Neural progenitor cell (in vitro differentiated cells): ENCODE measurements at regions not wholly inside any gene's neighbourhood (a gene's known extent, or its start where the extent isn't known, plus 50 kb on each side); places are given as distances from the start of the nearest gene placed in this dataset.

ENCODE experiments used
- DNase-seq: peaks from one replicate; pipeline ENCODE4 v3.0.0-alpha.2; 2016; ENCODE audit warnings: low spot score
- H2AFZ ChIP-seq: fragments of 200-600 bp; sonication (generic); replicated peaks from 2 replicates; pipeline ENCODE4 v1.6.1; 2016; ENCODE audit warnings: antibody characterized with exemption
- H3F3A ChIP-seq: fragments of 200-600 bp; sonication (generic); 2 replicates; pipeline ENCODE4 v1.6.1; 2016; ENCODE audit warnings: antibody characterized with exemption, low read depth
- H3K27ac ChIP-seq: fragments of 200-600 bp; sonication (generic); 2 replicates; pipeline ENCODE4 v1.5.1; 2016; ENCODE audit warnings: mild to moderate bottlenecking
- H3K27me3 ChIP-seq: fragments of 200-600 bp; sonication (generic); 2 replicates; pipeline ENCODE4 v1.6.1; 2016; ENCODE audit warnings: mild to moderate bottlenecking, moderate library complexity
- H3K36me3 ChIP-seq: fragments of 200-600 bp; sonication (generic); 2 replicates; pipeline ENCODE4 v1.5.1; 2016
- H3K4me1 ChIP-seq: fragments of 200-600 bp; sonication (generic); 2 replicates; pipeline ENCODE4 v1.6.1; 2016; ENCODE audit warnings: mixed run types
- H3K4me2 ChIP-seq: fragments of 200-600 bp; sonication (generic); 2 replicates; pipeline ENCODE4 v1.6.1; 2016
- H3K4me3 ChIP-seq: fragments of 200-600 bp; sonication (generic); 2 replicates; pipeline ENCODE4 v1.5.1; 2016
- H3K79me2 ChIP-seq: fragments of 200-600 bp; sonication (generic); 2 replicates; pipeline ENCODE4 v1.6.1; 2016; ENCODE audit warnings: low read depth
- H3K9ac ChIP-seq: fragments of 200-600 bp; sonication (generic); 2 replicates; pipeline ENCODE4 v1.6.1; 2016
- H3K9me3 ChIP-seq: fragments of 200-600 bp; sonication (generic); 2 replicates; pipeline ENCODE4 v1.5.1; 2016; ENCODE audit warnings: low read depth
- H4K20me1 ChIP-seq: fragments of 200-600 bp; sonication (generic); 2 replicates; pipeline ENCODE4 v1.6.1; 2016; ENCODE audit warnings: low read depth
- H3K27ac Mint-ChIP-seq: 3 replicates; pipeline ENCODE4 v1.8.0; 2021; ENCODE audit warnings: mixed read lengths
- H3K27me3 Mint-ChIP-seq: 2 replicates; pipeline ENCODE4 v1.8.0; 2022; ENCODE audit warnings: low read depth, mild to moderate bottlenecking, inconsistent platforms, moderate library complexity, mixed read lengths; ENCODE audit not compliant: insufficient read depth
- H3K36me3 Mint-ChIP-seq: 3 replicates; pipeline ENCODE4 v1.8.0; 2021; ENCODE audit warnings: mixed read lengths
- H3K4me1 Mint-ChIP-seq: 3 replicates; pipeline ENCODE4 v1.8.0; 2021; ENCODE audit warnings: mixed read lengths
- H3K4me3 Mint-ChIP-seq: 3 replicates; pipeline ENCODE4 v1.8.0; 2021; ENCODE audit warnings: mild to moderate bottlenecking, moderate library complexity, mixed read lengths
- H3K9me3 Mint-ChIP-seq: 3 replicates; pipeline ENCODE4 v1.8.0; 2020; ENCODE audit warnings: mixed read lengths
- CTCF ChIP-seq: fragments of 200-600 bp; sonication (generic); IDR thresholded peaks from 2 replicates; pipeline ENCODE4 v1.5.1; 2017; ENCODE audit warnings: antibody characterized with exemption, mild to moderate bottlenecking
- EZH2 ChIP-seq: fragments of 200-600 bp; sonication (generic); IDR thresholded peaks from 2 replicates; pipeline ENCODE4 v1.6.1; 2017; ENCODE audit warnings: antibody characterized with exemption, mild to moderate bottlenecking, moderate library complexity
- EZH2phosphoT487 ChIP-seq: fragments of 200-600 bp; sonication (generic); IDR thresholded peaks from 2 replicates; pipeline ENCODE4 v1.6.1; 2017; ENCODE audit warnings: antibody characterized with exemption

GRCh38 chr2:220708366-220708765 is 863.7 kb downstream of the EPHA4 start:
- Histone ChIP-seq H3K79me2 (no peaks in the 10 kb centered on the region), H3K36me3 (no peaks in the 10 kb centered on the region), H4K20me1 (no peaks in the 10 kb centered on the region), H3K4me1 (peaks cover 15% of the 10 kb centered on the region), H3K9ac (no peak overlapping the region), H3F3A (no peaks in the 10 kb centered on the region), H3K27ac (no peak overlapping the region), H2AFZ (no peak overlapping the region), H3K9me3 (no peaks in the 10 kb centered on the region), H3K4me3 (no peak overlapping the region), H3K27me3 (no peaks in the 10 kb centered on the region), H3K4me2 (no peak overlapping the region)
- Mint-ChIP-seq H3K27me3 (peaks cover 3% of the 10 kb centered on the region), H3K9me3 (peaks cover 6% of the 10 kb centered on the region), H3K27ac (no peak overlapping the region), H3K4me3 (no peak overlapping the region), H3K4me1 (peaks cover 21% of the 10 kb centered on the region), H3K36me3 (peaks cover 2% of the 10 kb centered on the region)
- TF ChIP-seq CTCF (no peak), EZH2 (no peak), EZH2phosphoT487 (no peak)
- DNase-seq, result no peak

GRCh38 chr2:220717283-220717682 is 854.8 kb downstream of the EPHA4 start:
- Histone ChIP-seq H3K4me3 (no peak overlapping the region), H4K20me1 (no peaks in the 10 kb centered on the region), H2AFZ (no peak overlapping the region), H3K9ac (no peak overlapping the region), H3K4me2 (no peak overlapping the region), H3K79me2 (no peaks in the 10 kb centered on the region), H3K4me1 (no peaks in the 10 kb centered on the region), H3K9me3 (no peaks in the 10 kb centered on the region), H3K27ac (no peak overlapping the region), H3F3A (no peaks in the 10 kb centered on the region), H3K27me3 (no peaks in the 10 kb centered on the region), H3K36me3 (no peaks in the 10 kb centered on the region)
- Mint-ChIP-seq H3K4me3 (no peak overlapping the region), H3K36me3 (no peaks in the 10 kb centered on the region), H3K4me1 (no peaks in the 10 kb centered on the region), H3K9me3 (peaks cover 20% of the 10 kb centered on the region), H3K27ac (no peak overlapping the region), H3K27me3 (peaks cover 2% of the 10 kb centered on the region)
- TF ChIP-seq EZH2phosphoT487, result no peak
- TF ChIP-seq EZH2, result no peak
- TF ChIP-seq CTCF, result no peak
- no peak for DNase-seq

- H3K4me2 ChIP-seq, result no peak overlapping the region
- Mint-ChIP-seq H3K27ac (no peak overlapping the region), H3K4me3 (no peak overlapping the region), H3K36me3 (no peaks in the 10 kb centered on the region), H3K4me1 (no peaks in the 10 kb centered on the region), H3K9me3 (peaks cover 11% of the 10 kb centered on the region), H3K27me3 (no peaks in the 10 kb centered on the region)
- H3K4me3 ChIP-seq, result no peak overlapping the region
- no peaks in the 10 kb centered on the region for H3K4me1 ChIP-seq
- H3K79me2 ChIP-seq, result no peaks in the 10 kb centered on the region
- no peak overlapping the region for H3K9ac ChIP-seq
- no peaks in the 10 kb centered on the region for H3F3A ChIP-seq
- H3K9me3 ChIP-seq, result no peaks in the 10 kb centered on the region
- no peaks in the 10 kb centered on the region for H4K20me1 ChIP-seq
- no peaks in the 10 kb centered on the region for H3K27me3 ChIP-seq
- peak overlapping the region; percentile 95 for H2AFZ ChIP-seq
- TF ChIP-seq EZH2 (no peak), EZH2phosphoT487 (no peak), CTCF (no peak)
- H3K27ac ChIP-seq, result no peak overlapping the region
- peaks cover 4% of the 10 kb centered on the region for H3K36me3 ChIP-seq
- no peak for DNase-seq
These were observed 835.3 kb downstream of the EPHA4 start for GRCh38 chr2:220736778-220737177.

GRCh38 chr2:220743203-220743602 is 828.9 kb downstream of the EPHA4 start:
- H3K27ac Mint-ChIP-seq, result no peak overlapping the region

More at GRCh38 chr2:220743203-220743602, 828.9 kb downstream of the EPHA4 start:
- TF ChIP-seq EZH2phosphoT487, result no peak
- TF ChIP-seq EZH2, result no peak
- TF ChIP-seq CTCF, result no peak
- peaks cover 4% of the 10 kb centered on the region for H3K36me3 ChIP-seq
- no peaks in the 10 kb centered on the region for H4K20me1 ChIP-seq
- H3K79me2 ChIP-seq, result no peaks in the 10 kb centered on the region
- H3K9ac ChIP-seq, result no peak overlapping the region
- Mint-ChIP-seq H3K27me3 (no peaks in the 10 kb centered on the region), H3K9me3 (peaks cover 6% of the 10 kb centered on the region), H3K4me1 (no peaks in the 10 kb centered on the region), H3K4me3 (no peak overlapping the region), H3K36me3 (no peaks in the 10 kb centered on the region)
- no peaks in the 10 kb centered on the region for H3F3A ChIP-seq
- no peak overlapping the region for H2AFZ ChIP-seq
- no peaks in the 10 kb centered on the region for H3K9me3 ChIP-seq
- H3K27me3 ChIP-seq, result no peaks in the 10 kb centered on the region
- no peak overlapping the region for H3K4me3 ChIP-seq
- no peak for DNase-seq
- H3K4me1 ChIP-seq, result no peaks in the 10 kb centered on the region
- no peak overlapping the region for H3K4me2 ChIP-seq
- H3K27ac ChIP-seq, result no peak overlapping the region
